Fibroblast of the conjunctiva (primary cell): ENCODE measurements at regions not wholly inside any gene's neighbourhood (a gene's known extent, or its start where the extent isn't known, plus 50 kb on each side); places are given as distances from the start of the nearest gene placed in this dataset.
"Not testable (repeated sequence)": the region's sequence is repeated elsewhere in the genome, so short reads cannot be mapped to it uniquely, and the experiment has no call there.

Source experiments
- DNase-seq: peaks from one replicate; pipeline ENCODE4 v3.0.0-alpha.2; 2010; ENCODE audit warnings: low read depth

- DNase-seq, result peak; percentile 14
Observed at GRCh38 chr17:77619851-77620250, 338.7 kb upstream of the TNRC6C start.

GRCh38 chr17:77620282-77620681 is 338.2 kb upstream of the TNRC6C start:
- DNase-seq, result no peak

GRCh38 chr17:77622084-77622483 is 336.4 kb upstream of the TNRC6C start:
- not testable (repeated sequence) for DNase-seq

DNA sequence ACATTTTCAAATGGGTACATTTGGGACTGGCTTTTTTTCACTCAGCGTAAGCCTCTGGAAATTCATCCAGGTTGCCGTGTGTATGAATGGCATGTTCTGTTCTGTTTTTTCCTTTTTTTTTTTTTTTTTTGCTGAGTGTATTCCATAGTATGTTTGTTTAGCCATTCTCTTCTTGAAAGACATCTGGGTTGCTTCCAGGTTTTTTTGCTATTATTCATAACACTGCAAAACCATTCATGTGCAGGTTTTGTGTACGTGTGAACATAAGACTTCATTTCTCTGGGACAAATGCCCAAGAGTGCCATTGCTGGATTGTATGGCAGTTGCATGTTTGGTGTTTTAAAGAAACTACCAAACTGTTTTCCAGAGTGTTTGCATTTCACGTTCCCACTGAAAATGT is 335.9 kb upstream of the TNRC6C start:
- no peak for DNase-seq

DNA sequence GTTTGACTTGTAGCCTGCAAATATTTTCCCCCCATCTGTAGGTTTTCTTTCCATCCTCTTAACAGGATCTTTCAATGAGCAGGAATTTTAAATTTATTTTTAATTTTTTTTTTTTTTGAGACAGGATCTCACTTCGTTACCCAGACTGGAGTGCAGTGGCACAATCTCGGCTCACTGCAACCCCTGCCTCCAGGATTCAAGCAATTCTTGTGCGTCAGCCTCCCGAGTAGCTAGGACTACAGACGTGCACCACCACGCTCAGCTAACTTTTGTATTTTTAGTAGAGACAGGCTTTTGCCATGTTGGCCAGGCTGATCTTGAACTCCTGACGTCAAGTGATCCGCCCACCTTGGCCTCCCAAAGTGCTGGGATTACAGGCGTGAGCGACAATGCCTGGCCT is 335.2 kb upstream of the TNRC6C start:
- DNase-seq, result not testable (repeated sequence)

DNA sequence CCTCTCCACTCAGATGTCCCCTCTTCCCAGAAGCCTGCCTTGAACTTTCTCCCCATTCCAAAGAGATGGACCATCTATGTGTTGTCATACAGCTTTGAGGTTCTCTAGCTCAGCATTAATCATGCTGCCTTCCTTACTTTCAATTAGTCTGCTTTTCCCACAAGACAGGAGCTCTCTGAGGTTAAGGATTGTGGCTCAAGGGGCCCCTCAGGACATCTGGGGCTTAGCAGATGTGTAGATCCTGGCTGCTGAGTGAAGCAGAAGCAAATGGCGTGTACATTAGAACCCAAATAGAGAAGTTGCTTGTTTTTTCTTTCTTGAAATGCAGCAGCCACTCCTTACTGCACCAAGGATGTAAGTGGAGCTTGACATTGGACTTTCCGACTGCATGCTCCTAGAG is 330.5 kb upstream of the TNRC6C start:
- DNase-seq, result no peak

- not testable (repeated sequence) for DNase-seq
Observed at GRCh38 chr17:77629284-77629683, 329.2 kb upstream of the TNRC6C start.

- DNase-seq, result no peak
Observed at GRCh38 chr17:77631307-77631706, 327.2 kb upstream of the TNRC6C start.

DNA sequence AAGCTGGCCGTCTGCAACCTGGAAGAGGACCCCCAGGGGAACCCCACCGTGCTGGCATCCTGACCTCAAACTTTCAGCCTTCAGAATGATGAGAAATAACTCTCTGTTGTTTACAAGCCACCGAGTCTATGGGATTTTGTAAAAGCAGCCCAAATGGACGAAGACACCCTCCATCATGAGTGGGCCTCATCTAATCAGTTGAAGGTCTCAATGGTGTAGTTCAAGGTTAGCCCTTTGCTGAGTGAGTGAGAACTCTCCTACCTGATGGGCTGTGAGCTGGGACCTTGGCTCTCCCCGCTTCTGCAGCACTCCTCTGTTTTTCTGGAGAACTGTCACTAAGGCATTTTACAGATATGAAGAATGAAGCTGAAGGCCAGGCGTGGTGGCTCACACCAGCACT is 325.9 kb upstream of the TNRC6C start:
- no peak for DNase-seq

DNA sequence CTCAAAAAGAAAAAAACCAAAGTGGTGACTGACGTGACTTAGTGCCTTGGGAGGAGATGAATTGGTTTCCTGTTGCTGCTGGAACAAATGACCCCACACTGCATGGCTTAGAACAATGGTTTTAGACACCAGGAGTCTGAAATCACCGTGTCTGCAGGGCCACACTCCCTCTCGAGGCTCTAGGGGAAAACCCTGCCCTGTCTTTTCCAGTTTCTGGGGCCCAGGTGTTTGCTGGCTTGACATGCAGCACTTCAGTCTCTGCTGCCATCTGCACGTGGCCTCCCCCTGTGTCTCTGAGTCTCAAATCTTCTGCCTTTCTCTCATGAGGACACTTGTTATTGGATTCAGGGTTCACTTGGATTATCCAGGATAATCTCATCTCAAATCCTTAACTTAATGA is 323.8 kb upstream of the TNRC6C start:
- no peak for DNase-seq

- no peak for DNase-seq
Observed at GRCh38 chr17:77635176-77635575, 323.3 kb upstream of the TNRC6C start.

- not testable (repeated sequence) for DNase-seq
Observed at GRCh38 chr17:77635785-77636184, 322.7 kb upstream of the TNRC6C start.

DNA sequence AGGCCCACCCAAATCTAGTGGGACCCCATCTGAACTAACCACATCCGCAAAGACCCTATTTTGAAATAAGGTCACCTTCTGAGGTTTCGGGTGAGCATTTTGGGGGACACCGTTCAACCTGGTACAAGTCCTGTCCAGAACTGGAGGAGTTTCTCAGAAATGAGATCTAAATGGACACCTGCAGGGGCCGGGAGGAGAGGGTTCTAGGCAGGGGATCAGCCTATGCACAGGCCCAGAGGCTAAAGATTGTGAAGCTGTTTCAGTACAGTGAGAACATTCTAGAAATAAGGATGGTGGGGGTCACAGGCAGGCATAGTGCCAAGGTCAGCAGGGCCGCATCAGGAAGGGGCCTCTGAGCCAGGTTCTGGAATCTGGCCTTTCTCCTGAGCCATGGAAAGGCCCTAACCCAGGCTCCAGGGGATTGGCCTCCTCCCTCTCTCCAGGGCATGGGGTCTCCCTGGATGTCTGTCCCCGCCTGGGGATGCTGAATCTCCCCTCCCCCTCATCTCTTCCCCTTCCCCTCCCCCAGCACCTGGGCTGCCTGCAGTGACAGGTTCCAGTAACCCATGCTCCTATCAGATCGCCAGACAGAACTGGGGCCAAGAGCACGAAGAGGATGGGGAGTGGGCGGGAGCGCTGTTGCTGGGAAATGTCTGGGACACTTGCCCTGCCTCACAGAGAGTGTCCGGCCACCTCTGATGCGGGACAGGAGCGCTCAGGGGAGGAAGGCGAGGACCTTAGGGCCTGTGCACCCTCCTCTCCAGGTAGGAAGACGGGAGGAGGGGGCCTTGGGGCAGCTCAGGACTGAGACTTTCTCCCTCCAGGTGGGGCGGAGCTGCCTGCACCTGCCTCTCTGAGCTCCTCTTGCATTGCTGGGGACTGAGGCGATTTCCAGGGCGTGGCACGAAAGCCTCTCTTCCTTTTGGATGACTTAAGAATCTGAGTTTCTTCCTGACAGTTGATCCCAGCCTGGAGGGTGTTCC is 321.4 kb upstream of the TNRC6C start:
- no peak for DNase-seq

- DNase-seq, result no peak
Observed at GRCh38 chr17:77637818-77638575, 320.5 kb upstream of the TNRC6C start.

DNA sequence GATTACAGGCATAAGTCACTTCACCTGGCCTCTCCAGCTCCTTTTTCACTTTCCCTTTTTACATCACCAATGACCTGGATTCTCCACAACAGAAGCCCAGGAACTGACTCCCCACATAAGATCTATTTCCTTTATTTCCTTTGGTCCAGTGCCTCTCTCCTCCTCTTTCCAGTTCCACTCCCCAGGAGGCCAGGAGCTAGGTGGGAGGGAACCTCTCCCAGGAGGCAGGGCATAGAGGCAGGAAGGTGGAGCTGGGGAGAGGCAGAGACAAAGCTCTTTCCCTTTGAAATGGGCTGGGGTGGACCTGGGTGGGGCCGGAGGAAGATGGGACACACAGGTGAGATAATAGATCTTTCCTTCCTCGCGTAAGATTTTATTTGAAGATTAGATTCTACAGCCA is 318.3 kb upstream of the TNRC6C start:
- DNase-seq, result no peak

DNA sequence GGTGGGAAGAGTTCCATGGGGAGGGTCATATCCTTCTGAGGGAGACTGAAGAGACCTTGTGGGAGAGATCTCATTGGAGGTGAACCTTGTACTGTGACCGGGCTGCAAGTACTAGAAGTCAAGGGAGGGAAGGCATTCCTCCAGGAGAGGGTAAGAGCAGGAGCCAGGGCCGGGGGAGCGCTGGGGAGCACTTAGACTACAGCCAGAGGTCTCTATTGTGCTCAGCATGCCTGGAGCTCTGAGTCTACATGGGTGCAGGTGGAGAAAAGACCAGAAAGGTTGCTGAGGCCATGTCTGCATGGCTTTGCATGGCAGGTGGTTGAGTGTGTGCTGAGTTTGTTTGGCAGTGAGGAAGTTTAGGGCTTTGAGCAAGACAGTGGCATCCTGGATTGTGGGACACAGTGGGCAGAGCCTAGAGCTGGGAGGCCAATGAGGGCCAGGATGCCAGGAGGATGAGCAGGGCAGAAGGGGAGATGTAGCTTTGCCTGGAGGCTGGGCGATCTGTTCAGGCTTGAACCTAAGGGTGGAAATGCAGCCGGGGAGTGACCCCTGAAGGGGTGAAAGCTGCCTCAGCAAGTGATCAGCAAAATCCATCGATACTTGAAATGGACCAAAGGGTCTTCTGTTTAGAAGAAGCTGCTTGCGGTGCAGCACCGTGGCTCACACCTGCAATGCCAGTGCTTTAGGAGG is 317.4 kb upstream of the TNRC6C start:
- DNase-seq, result no peak

DNA sequence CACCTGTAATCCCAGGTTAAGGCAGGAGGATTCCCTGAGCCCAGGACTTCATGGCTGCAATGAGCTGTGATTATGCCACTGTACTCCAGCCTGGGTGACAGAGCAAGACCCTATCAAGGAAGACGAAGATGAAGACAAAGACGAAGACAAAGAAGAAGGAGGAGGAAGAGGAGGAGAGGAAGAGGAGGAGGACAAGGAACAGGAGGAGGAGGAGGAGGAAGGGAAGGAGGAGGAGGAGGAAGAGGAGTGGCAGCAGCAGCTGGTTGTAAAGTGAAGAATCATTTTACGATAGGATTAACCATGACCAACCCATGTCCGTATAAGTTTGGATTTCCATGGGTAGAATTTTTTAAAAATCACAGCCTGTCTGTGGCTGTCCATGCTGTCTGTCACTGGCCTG is 316.8 kb upstream of the TNRC6C start:
- DNase-seq, result no peak

DNA sequence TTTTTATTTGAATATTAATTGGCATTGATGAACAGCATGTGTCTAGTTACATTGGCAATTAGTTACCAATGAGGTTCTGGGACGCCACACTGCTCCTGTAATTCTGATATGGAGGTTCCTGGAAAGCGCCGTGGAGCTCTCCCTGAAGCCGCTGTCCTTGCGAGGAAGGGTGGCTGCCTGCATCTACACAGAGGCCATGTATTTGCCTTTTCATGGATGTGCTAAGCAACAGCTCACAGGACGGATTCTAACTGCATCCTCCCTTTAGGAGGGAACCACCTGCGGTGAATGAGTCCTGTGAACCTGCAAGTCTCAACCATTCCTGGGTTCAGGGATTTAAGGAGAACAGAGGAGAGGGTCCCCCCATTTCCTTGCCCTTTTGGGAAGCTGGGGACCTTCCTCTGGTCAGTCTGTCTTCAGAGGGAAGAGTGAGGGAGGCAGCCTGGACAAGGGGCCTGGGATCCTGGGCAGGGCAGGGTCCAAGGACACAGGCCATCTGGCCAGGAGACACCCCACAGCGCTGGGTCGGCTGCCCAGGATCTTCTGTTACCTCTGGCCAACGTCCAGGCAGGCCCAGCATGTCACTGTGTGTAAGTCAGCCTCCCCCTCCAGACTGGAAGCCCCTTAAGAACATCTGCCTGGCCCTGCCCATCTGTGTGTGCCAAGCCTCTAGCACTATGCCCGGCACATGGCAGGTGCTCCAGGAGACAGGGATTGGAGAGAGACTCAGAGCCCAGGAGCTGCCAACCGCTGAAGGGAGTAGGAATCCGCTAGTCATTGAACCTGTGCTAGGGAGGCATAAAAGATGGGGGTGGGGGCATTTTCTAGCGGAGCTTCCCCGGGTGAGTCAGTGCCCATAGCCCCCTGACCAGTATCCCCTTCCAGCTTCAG is 314.1 kb upstream of the TNRC6C start:
- no peak for DNase-seq

GRCh38 chr17:77645072-77646045 is 313.1 kb upstream of the TNRC6C start:
- no peak for DNase-seq

- no peak for DNase-seq
Observed at GRCh38 chr17:77646046-77646430, 312.5 kb upstream of the TNRC6C start.
